ENCODE measurements at regions not wholly inside any gene's neighbourhood (a gene's known extent, or its start where the extent isn't known, plus 50 kb on each side); places are given as distances from the start of the nearest gene placed in this dataset.
"Not testable (repeated sequence)": the region's sequence is repeated elsewhere in the genome, so short reads cannot be mapped to it uniquely, and the experiment has no call there.

GRCh38 chr9:75360252-75360651, 271.9 kb downstream of the OSTF1 start:
- DNase-seq (ENCODE audit: insufficient read length, low spot score) (no peak), FAIRE-seq (no peak)
- TF ChIP-seq SPI1 (IDR thresholded peaks at IDR 0.05; ENCODE audit: low read depth, low read length) (no peak), POU2F2 (IDR thresholded peaks at IDR 0.05; ENCODE audit: low read depth, low read length) (no peak), POLR2A (IDR thresholded peaks at IDR 0.05; ENCODE audit: low read depth, low read length) (no peak), TAF1 (IDR thresholded peaks at IDR 0.05; ENCODE audit: low read depth, low read length) (no peak), POLR2AphosphoS5 (IDR thresholded peaks at IDR 0.05; ENCODE audit: low read depth, low read length) (no peak), PAX5 (IDR thresholded peaks at IDR 0.05; ENCODE audit: insufficient read depth, low read length, severe bottlenecking) (no peak)

DNA sequence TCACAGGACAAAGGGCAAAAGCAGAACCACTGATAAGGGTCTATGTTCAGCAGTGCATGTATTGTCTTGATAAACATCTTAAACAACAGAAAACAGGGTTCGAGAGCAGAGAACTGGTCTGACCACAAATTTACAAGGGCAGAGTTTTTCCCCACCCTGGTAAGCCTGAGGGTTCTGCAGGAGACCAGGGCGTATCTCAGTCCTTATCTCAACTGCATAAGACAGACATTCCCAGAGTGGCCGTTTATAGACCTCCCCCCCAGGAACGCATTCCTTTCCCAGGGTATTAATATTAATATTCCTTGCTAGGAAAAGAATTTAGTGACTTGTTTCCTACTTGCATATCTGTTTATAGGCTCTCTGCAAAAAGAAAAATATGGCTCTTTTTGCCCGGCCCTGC, 274.1 kb downstream of the OSTF1 start:
- DNase-seq (ENCODE audit: insufficient read length, low spot score); FAIRE-seq: not testable (repeated sequence)

GRCh38 chr9:75365196-75365595, 276.9 kb downstream of the OSTF1 start:
- TF ChIP-seq POLR2A (IDR thresholded peaks at IDR 0.05; ENCODE audit: low read depth, low read length) (no peak), PAX5 (IDR thresholded peaks at IDR 0.05; ENCODE audit: insufficient read depth, low read length, severe bottlenecking) (no peak), POU2F2 (IDR thresholded peaks at IDR 0.05; ENCODE audit: low read depth, low read length) (no peak), TAF1 (IDR thresholded peaks at IDR 0.05; ENCODE audit: low read depth, low read length) (no peak), SPI1 (IDR thresholded peaks at IDR 0.05; ENCODE audit: low read depth, low read length) (no peak), POLR2AphosphoS5 (IDR thresholded peaks at IDR 0.05; ENCODE audit: low read depth, low read length) (no peak)
- DNase-seq (ENCODE audit: insufficient read length, low spot score), result no peak
- no peak for FAIRE-seq

DNA sequence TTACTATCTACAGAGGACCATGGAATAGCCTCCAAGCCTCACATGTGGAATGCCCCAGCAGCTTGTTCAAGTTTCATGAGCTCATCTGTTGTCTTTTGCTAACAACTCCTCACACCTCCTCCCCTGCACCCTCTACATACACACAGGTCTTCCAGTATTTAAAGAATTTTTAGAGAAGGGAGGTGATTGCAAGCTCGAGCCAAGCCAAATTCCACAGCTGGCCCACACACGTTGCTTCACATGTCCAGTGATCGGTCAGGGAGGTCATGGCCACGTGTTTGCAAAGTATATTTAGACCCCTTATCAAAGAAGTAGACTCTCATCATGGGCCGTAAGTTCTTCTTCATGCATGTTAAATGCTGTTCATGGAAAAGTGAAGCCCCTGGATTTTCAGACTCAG, 281.7 kb downstream of the OSTF1 start:
- no peak for FAIRE-seq
- DNase-seq (ENCODE audit: insufficient read length, low spot score), result no peak
- TF ChIP-seq PAX5 (IDR thresholded peaks at IDR 0.05; ENCODE audit: insufficient read depth, low read length, severe bottlenecking) (no peak), POU2F2 (IDR thresholded peaks at IDR 0.05; ENCODE audit: low read depth, low read length) (no peak), POLR2AphosphoS5 (IDR thresholded peaks at IDR 0.05; ENCODE audit: low read depth, low read length) (no peak), POLR2A (IDR thresholded peaks at IDR 0.05; ENCODE audit: low read depth, low read length) (no peak), SPI1 (IDR thresholded peaks at IDR 0.05; ENCODE audit: low read depth, low read length) (no peak), TAF1 (IDR thresholded peaks at IDR 0.05; ENCODE audit: low read depth, low read length) (no peak)

DNA sequence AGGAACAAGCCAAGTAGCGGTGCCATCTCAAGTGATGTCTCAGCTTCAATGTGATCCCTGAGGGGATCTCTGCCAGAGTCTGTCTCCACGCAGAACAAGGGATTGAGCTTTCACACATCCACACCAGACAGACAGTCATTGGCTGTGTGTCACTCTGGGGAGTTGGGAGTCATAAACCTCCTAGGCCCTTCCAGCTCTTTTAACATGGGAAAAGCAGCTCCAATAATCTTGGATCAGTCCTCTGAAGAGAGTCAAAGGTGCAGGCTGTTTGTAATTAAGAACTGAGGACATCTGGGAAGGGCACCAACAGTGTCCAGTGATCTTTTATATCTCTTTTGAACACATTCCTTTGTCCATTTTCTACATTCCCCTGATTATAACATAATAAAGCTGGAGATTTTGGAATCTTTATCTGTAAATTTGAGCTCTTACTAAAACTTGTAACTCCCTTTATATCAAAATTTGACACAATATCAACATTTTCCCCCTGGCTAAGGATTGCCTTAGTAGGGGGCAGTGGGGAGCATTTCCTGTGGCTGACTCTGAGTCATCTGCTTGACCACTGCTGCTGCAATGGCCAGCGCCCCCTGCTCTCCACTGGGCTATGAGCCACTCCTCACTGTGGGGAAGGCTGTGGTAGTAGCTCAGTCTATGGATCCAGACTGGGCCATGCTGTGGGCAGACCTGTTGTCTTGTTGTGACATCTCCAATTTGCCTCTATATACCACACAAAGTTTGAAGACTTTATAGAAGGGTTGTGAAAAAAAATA, 284.4 kb downstream of the OSTF1 start:
- FAIRE-seq (no peak), DNase-seq (ENCODE audit: insufficient read length, low spot score) (no peak)
- TF ChIP-seq SPI1 (IDR thresholded peaks at IDR 0.05; ENCODE audit: low read depth, low read length) (no peak), POU2F2 (IDR thresholded peaks at IDR 0.05; ENCODE audit: low read depth, low read length) (no peak), POLR2AphosphoS5 (IDR thresholded peaks at IDR 0.05; ENCODE audit: low read depth, low read length) (no peak), POLR2A (IDR thresholded peaks at IDR 0.05; ENCODE audit: low read depth, low read length) (no peak), PAX5 (IDR thresholded peaks at IDR 0.05; ENCODE audit: insufficient read depth, low read length, severe bottlenecking) (no peak), TAF1 (IDR thresholded peaks at IDR 0.05; ENCODE audit: low read depth, low read length) (no peak)

- DNase-seq (ENCODE audit: insufficient read length, low spot score) (no peak), FAIRE-seq (no peak)
- TF ChIP-seq PAX5 (IDR thresholded peaks at IDR 0.05; ENCODE audit: insufficient read depth, low read length, severe bottlenecking) (no peak), TAF1 (IDR thresholded peaks at IDR 0.05; ENCODE audit: low read depth, low read length) (no peak), POLR2A (IDR thresholded peaks at IDR 0.05; ENCODE audit: low read depth, low read length) (no peak), SPI1 (IDR thresholded peaks at IDR 0.05; ENCODE audit: low read depth, low read length) (no peak)
Measured at GRCh38 chr9:75376680-75377254, 288.5 kb downstream of the OSTF1 start.

DNA sequence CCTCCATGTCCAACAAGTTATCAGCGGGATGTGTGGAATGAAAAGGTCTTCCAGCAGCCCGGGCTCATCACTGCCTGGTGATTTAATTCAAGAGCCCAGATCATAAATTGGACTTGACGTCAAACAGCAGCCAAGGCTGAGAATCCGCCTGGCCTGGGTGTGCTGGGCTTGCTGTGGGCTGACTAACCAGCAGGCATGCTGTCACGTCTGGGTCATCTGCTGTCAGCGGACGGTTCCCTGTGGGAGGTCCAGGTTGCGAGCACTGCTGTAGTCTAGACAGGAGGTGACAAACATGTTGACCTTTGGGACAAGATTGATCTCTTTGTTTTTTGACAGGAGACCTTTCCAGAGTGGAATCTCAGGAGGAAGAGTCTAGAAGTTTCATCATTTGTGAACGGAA, 289.7 kb downstream of the OSTF1 start:
- no peak for DNase-seq (ENCODE audit: insufficient read length, low spot score)
- no peak for FAIRE-seq
- TF ChIP-seq POLR2A (IDR thresholded peaks at IDR 0.05; ENCODE audit: low read depth, low read length) (no peak), POLR2AphosphoS5 (IDR thresholded peaks at IDR 0.05; ENCODE audit: low read depth, low read length) (no peak), SPI1 (IDR thresholded peaks at IDR 0.05; ENCODE audit: low read depth, low read length) (no peak), TAF1 (IDR thresholded peaks at IDR 0.05; ENCODE audit: low read depth, low read length) (no peak), PAX5 (IDR thresholded peaks at IDR 0.05; ENCODE audit: insufficient read depth, low read length, severe bottlenecking) (no peak), POU2F2 (IDR thresholded peaks at IDR 0.05; ENCODE audit: low read depth, low read length) (no peak)

- TF ChIP-seq PAX5 (IDR thresholded peaks at IDR 0.05; ENCODE audit: insufficient read depth, low read length, severe bottlenecking) (no peak), TAF1 (IDR thresholded peaks at IDR 0.05; ENCODE audit: low read depth, low read length) (no peak), POLR2A (IDR thresholded peaks at IDR 0.05; ENCODE audit: low read depth, low read length) (no peak), SPI1 (IDR thresholded peaks at IDR 0.05; ENCODE audit: low read depth, low read length) (no peak), POLR2AphosphoS5 (IDR thresholded peaks at IDR 0.05; ENCODE audit: low read depth, low read length) (no peak), POU2F2 (IDR thresholded peaks at IDR 0.05; ENCODE audit: low read depth, low read length) (no peak)
- DNase-seq (ENCODE audit: insufficient read length, low spot score), result no peak
- FAIRE-seq, result no peak
Measured at GRCh38 chr9:75378926-75379325, 290.6 kb downstream of the OSTF1 start.

GRCh38 chr9:75382126-75382525, 293.8 kb downstream of the OSTF1 start:
- TF ChIP-seq POU2F2 (IDR thresholded peaks at IDR 0.05; ENCODE audit: low read depth, low read length), result no peak
- no peak for TF ChIP-seq TAF1 (IDR thresholded peaks at IDR 0.05; ENCODE audit: low read depth, low read length)
- TF ChIP-seq POLR2A (IDR thresholded peaks at IDR 0.05; ENCODE audit: low read depth, low read length), result no peak
- TF ChIP-seq PAX5 (IDR thresholded peaks at IDR 0.05; ENCODE audit: insufficient read depth, low read length, severe bottlenecking), result no peak
- FAIRE-seq (no peak), DNase-seq (ENCODE audit: insufficient read length, low spot score) (no peak)

- FAIRE-seq; DNase-seq (ENCODE audit: insufficient read length, low spot score): not testable (repeated sequence)
Measured at GRCh38 chr9:75383420-75384034, 295.2 kb downstream of the OSTF1 start.

Measured in GM12891 (cell line).